Mesendoderm (in vitro differentiated cells): ENCODE measurements at regions not wholly inside any gene's neighbourhood (a gene's known extent, or its start where the extent isn't known, plus 50 kb on each side); places are given as distances from the start of the nearest gene placed in this dataset.

Experiments
- DNase-seq: peaks from one replicate; pipeline ENCODE4 v3.0.0; 2013
- H2AK5ac ChIP-seq: 2 replicates; pipeline ENCODE4 v1.6.1; 2013; ENCODE audit warnings: low read length, inconsistent platforms
- H2BK120ac ChIP-seq: 2 replicates; pipeline ENCODE4 v1.6.1; 2013; ENCODE audit warnings: low read depth, mild to moderate bottlenecking, low read length, moderate library complexity, mixed read lengths
- H2BK15ac ChIP-seq: replicated peaks from 2 replicates; pipeline ENCODE4 v1.6.1; 2013; ENCODE audit warnings: low read depth, mild to moderate bottlenecking, moderate library complexity
- H2BK5ac ChIP-seq: 2 replicates; pipeline ENCODE4 v1.6.1; 2013; ENCODE audit warnings: low read length, inconsistent platforms
- H3K18ac ChIP-seq: 2 replicates; pipeline ENCODE4 v1.6.1; 2013; ENCODE audit warnings: mild to moderate bottlenecking, low read length, mixed read lengths
- H3K23ac ChIP-seq: one replicate; pipeline ENCODE4 v1.6.1; 2013; ENCODE audit warnings: low read length
- H3K27ac ChIP-seq: 2 replicates; pipeline ENCODE4 v1.5.1; 2013; ENCODE audit warnings: low read depth, mild to moderate bottlenecking, inconsistent platforms, low read length, moderate library complexity
- H3K27me3 ChIP-seq: 2 replicates; pipeline ENCODE4 v1.6.1; 2013; ENCODE audit warnings: low read length, control low read depth, mild to moderate bottlenecking, inconsistent platforms; ENCODE audit not compliant: insufficient read depth, poor library complexity
- H3K36me3 ChIP-seq: 2 replicates; pipeline ENCODE4 v1.6.1; 2013; ENCODE audit warnings: low read length, inconsistent platforms; ENCODE audit not compliant: control insufficient read depth, insufficient read depth
- H3K4ac ChIP-seq: one replicate; pipeline ENCODE4 v1.6.1; 2013; ENCODE audit warnings: low read depth, mild to moderate bottlenecking, low read length, moderate library complexity
- H3K4me1 ChIP-seq: 2 replicates; pipeline ENCODE4 v1.6.1; 2013; ENCODE audit warnings: low read depth, low read length, inconsistent platforms; ENCODE audit not compliant: control insufficient read depth
- H3K4me2 ChIP-seq: 2 replicates; pipeline ENCODE4 v1.6.1; 2013; ENCODE audit warnings: low read length
- H3K4me3 ChIP-seq: 2 replicates; pipeline ENCODE4 v1.5.1; 2013; ENCODE audit warnings: mild to moderate bottlenecking, low read length
- H3K56ac ChIP-seq: one replicate; pipeline ENCODE4 v1.6.1; 2013; ENCODE audit warnings: low read length
- H3K79me1 ChIP-seq: 2 replicates; pipeline ENCODE4 v1.6.1; 2013; ENCODE audit warnings: low read length, inconsistent platforms
- H3K79me2 ChIP-seq: 2 replicates; pipeline ENCODE4 v1.6.1; 2013; ENCODE audit warnings: mild to moderate bottlenecking, low read length; ENCODE audit not compliant: control insufficient read depth, insufficient read depth
- H3K9ac ChIP-seq: 2 replicates; pipeline ENCODE4 v1.6.1; 2013; ENCODE audit warnings: low read length, inconsistent platforms
- H4K5ac ChIP-seq: one replicate; pipeline ENCODE4 v1.6.1; 2013; ENCODE audit warnings: low read length
- H4K8ac ChIP-seq: one replicate; pipeline ENCODE4 v1.6.1; 2013; ENCODE audit warnings: low read depth, mild to moderate bottlenecking, control low read depth, low read length, moderate library complexity
- WGBS: extraction: QIAGEN DNeasy Blood & Tissue Kit; methylation state at CpG from one replicate; pipeline ENCODE4 v1.1.7; 2013; ENCODE audit warnings: low lambda C conversion rate, missing lambda C conversion rate; ENCODE audit not compliant: insufficient coverage; ENCODE audit errors: extremely low coverage; 5-methylcytosine and 5-hydroxymethylcytosine counted together

DNA sequence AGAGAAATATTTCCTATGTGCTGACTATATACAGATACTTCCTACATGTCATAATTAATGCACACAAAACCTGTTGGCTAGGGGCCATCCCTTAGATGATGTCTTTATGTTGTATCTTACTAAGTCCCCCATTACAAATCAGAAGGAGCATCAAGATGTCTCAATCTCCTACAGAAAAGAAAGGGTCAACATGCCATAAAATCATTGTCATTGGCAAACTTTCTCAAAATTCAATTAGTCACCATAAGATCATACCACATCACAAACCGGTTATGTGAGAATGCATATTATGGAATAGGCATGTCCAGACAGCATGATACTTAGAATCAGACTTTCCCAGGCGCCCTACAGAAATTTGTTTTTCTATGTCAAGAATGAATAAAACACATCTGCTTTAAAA is 175.2 kb upstream of the TET2 start:
- Histone ChIP-seq H2BK120ac (no peak overlapping the region), H3K27me3 (no peaks in the 10 kb centered on the region), H2BK15ac (no peak overlapping the region), H3K4me1 (no peaks in the 10 kb centered on the region), H3K4me3 (no peak overlapping the region), H4K5ac (no peak overlapping the region), H3K36me3 (no peaks in the 10 kb centered on the region), H3K9ac (no peak overlapping the region), H3K4ac (no peak overlapping the region), H3K79me1 (no peaks in the 10 kb centered on the region), H2AK5ac (no peak overlapping the region), H2BK5ac (no peak overlapping the region), H3K79me2 (no peaks in the 10 kb centered on the region), H3K23ac (no peak overlapping the region), H3K27ac (no peak overlapping the region), H3K4me2 (no peak overlapping the region), H3K56ac (no peak overlapping the region), H3K18ac (no peak overlapping the region), H4K8ac (no peak overlapping the region)
- WGBS: no CpG with 5 or more reads among the region's 2 CpGs
- no peak for DNase-seq

DNA sequence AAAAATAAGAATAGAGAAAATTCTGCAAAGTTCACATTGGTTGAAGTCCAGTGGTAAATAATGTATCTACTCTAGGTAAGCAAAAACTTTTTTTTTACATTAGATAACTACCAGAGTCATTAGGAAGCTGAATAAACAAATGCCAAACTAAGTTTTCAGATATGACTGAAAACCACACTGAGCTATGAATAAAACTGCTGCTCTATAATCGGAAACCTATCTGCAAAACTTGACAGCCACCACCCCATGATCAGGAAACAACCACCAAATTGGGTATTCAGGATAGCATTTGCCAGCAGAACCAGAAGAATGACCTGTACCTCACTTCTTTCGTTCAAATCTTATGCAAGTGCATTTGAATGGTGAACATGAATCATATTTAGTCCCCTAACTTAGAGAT is 173.0 kb upstream of the TET2 start:
- no peaks in the 10 kb centered on the region for H3K79me1 ChIP-seq
- H3K9ac ChIP-seq: no peak overlapping the region
- H3K56ac ChIP-seq: no peak overlapping the region
- no peak overlapping the region for H3K23ac ChIP-seq
- no peak overlapping the region for H4K8ac ChIP-seq
- H3K27me3 ChIP-seq: no peaks in the 10 kb centered on the region
- no peak overlapping the region for H3K4me3 ChIP-seq
- no peak overlapping the region for H2AK5ac ChIP-seq
- H2BK120ac ChIP-seq: no peak overlapping the region
- no peaks in the 10 kb centered on the region for H3K79me2 ChIP-seq
- no CpG with 5 or more reads among the region's 2 CpGs for WGBS
- H3K36me3 ChIP-seq: no peaks in the 10 kb centered on the region
- H3K4me2 ChIP-seq: no peak overlapping the region
- H2BK15ac ChIP-seq: no peak overlapping the region
- no peaks in the 10 kb centered on the region for H3K4me1 ChIP-seq
- no peak overlapping the region for H4K5ac ChIP-seq
- no peak for DNase-seq
- no peak overlapping the region for H3K18ac ChIP-seq
- H3K4ac ChIP-seq: no peak overlapping the region
- H2BK5ac ChIP-seq: no peak overlapping the region
- no peak overlapping the region for H3K27ac ChIP-seq

DNA sequence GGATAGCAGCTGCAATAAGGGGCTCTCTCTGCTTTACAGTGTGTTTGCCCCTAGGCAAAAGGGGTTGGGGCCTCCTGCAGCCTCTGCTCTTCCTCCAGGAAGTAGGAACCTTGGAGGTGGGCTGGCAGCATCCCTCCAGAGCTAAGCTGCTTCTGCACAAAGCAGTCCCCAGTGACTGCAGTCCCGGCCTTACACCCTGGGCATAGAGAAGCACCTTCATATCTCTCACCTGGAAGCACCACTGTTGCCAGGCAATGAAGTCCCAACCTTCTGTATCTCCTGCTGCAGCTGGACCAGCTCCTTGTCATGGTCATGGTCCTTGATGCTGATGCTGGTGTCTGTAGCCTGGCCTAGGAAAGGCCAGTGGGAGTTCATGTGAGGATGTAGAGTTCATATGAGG is 171.1 kb upstream of the TET2 start:
- H2BK5ac ChIP-seq: no peak overlapping the region
- H2BK120ac ChIP-seq: no peak overlapping the region
- no peak for DNase-seq
- H3K9ac ChIP-seq: no peak overlapping the region
- H3K79me2 ChIP-seq: no peaks in the 10 kb centered on the region
- H2BK15ac ChIP-seq: no peak overlapping the region
- H3K18ac ChIP-seq: no peak overlapping the region
- H4K5ac ChIP-seq: no peak overlapping the region
- no peak overlapping the region for H4K8ac ChIP-seq
- H3K4me1 ChIP-seq: no peaks in the 10 kb centered on the region
- no CpG with 5 or more reads among the region's 1 CpG for WGBS
- H3K79me1 ChIP-seq: no peaks in the 10 kb centered on the region
- H3K4me2 ChIP-seq: no peak overlapping the region
- H3K27ac ChIP-seq: no peak overlapping the region
- no peaks in the 10 kb centered on the region for H3K27me3 ChIP-seq
- no peak overlapping the region for H3K56ac ChIP-seq
- H3K23ac ChIP-seq: no peak overlapping the region
- H2AK5ac ChIP-seq: no peak overlapping the region
- no peak overlapping the region for H3K4me3 ChIP-seq
- H3K4ac ChIP-seq: no peak overlapping the region
- H3K36me3 ChIP-seq: no peaks in the 10 kb centered on the region

DNA sequence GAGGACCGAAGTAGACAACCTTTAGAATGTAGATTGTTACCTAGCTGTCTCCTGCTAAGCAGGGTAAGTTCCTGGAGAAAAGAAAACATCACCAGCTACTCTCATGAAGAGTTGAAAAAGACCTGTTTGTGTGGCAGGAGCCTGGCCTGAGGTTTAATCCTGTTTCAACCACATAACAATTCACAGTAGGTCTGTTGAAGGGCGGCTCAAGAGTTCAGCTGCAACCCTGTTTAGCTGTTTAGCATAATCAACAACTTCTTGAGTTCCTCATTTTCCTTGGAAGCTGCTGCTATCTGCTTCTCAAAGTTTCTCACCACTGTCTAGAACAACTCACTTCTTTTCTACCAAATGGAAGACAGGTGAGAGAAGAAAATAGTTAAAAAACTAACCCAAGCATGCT is 170.4 kb upstream of the TET2 start:
- no peak overlapping the region for H2BK5ac ChIP-seq
- H3K18ac ChIP-seq: no peak overlapping the region
- no peak overlapping the region for H3K27ac ChIP-seq
- H3K23ac ChIP-seq: no peak overlapping the region
- no peak overlapping the region for H4K5ac ChIP-seq
- no peak overlapping the region for H3K4ac ChIP-seq
- no peak overlapping the region for H2BK120ac ChIP-seq
- no peaks in the 10 kb centered on the region for H3K79me1 ChIP-seq
- no peaks in the 10 kb centered on the region for H3K36me3 ChIP-seq
- H3K79me2 ChIP-seq: no peaks in the 10 kb centered on the region
- no peak overlapping the region for H3K4me2 ChIP-seq
- H3K9ac ChIP-seq: no peak overlapping the region
- no peak for DNase-seq
- no peak overlapping the region for H3K56ac ChIP-seq
- no peak overlapping the region for H3K4me3 ChIP-seq
- no peak overlapping the region for H2BK15ac ChIP-seq
- no peak overlapping the region for H4K8ac ChIP-seq
- H2AK5ac ChIP-seq: no peak overlapping the region
- no CpG with 5 or more reads among the region's 2 CpGs for WGBS
- no peaks in the 10 kb centered on the region for H3K27me3 ChIP-seq
- no peaks in the 10 kb centered on the region for H3K4me1 ChIP-seq

DNA sequence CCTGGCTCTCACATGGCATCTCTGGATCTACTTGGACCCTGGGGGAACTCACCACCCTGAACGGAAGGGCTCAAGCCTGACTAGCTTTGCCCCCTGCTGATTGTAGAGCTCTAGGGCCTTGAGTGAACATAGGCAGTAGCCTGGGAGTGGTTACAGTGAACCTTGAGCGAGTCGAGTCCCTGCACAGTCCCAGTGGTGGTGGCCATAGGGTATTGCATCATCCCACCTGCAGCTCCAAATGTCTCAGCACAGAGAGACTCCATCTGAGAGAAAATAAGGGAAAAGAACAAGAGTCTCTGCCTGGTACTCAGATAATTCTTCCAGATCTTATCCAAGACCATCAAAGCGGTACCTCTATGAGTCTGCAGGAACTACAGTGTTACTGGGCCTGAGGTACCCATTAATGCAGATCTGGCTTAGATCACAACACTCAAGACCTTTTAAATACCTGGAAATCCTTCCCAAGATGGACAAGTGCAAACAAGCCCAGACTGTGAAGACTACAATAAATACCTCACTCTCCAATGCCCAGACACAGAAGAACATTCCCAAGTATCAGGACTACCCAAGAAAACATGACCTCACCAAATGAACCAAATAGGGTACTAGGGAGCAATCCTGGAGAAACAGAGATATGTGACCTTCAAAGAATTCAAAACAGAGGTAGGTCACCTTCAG is 167.5 kb upstream of the TET2 start:
- H3K79me2 ChIP-seq: no peaks in the 10 kb centered on the region

DNA sequence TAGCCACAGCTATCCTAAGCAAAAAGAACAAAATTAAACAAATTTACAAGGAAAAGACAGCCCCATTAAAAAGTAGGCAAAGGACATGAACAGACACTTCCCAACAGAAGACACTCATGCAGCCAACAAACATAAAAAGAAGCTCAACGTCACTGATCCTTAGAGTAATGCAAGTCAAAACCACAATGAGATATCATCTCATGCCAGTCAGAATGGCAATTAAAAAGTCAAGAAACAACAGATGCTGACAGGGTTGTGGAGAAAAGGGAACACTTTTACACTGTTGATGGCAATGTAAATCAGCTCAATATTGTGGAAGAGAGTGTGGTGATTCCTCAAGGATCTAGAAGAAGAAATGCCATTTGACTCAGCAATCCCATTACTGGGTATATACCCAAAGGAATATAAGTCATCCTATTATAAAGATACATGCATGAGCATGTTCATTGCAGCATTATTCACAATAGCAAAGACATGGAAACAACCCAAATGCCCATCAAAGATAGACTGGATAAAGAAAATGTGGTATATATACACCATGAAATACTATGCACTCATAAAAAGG is 163.0 kb upstream of the TET2 start:
- Histone ChIP-seq H3K4me1 (no peaks in the 10 kb centered on the region), H3K4ac (no peak overlapping the region), H3K79me1 (no peaks in the 10 kb centered on the region), H3K4me2 (no peak overlapping the region), H3K36me3 (no peaks in the 10 kb centered on the region), H4K5ac (no peak overlapping the region), H3K79me2 (no peaks in the 10 kb centered on the region), H3K23ac (no peak overlapping the region), H3K27me3 (no peaks in the 10 kb centered on the region), H3K56ac (no peak overlapping the region), H2BK120ac (no peak overlapping the region), H3K4me3 (no peak overlapping the region), H2BK15ac (no peak overlapping the region), H2AK5ac (no peak overlapping the region), H2BK5ac (no peak overlapping the region), H3K9ac (no peak overlapping the region), H4K8ac (no peak overlapping the region), H3K27ac (no peak overlapping the region), H3K18ac (no peak overlapping the region)
- no peak for DNase-seq
- no CpG with 5 or more reads among the region's 1 CpG for WGBS

More for the DNA sequence above, 167.5 kb upstream of the TET2 start:
- WGBS: no CpG with 5 or more reads among the region's 4 CpGs
- Histone ChIP-seq H2BK15ac (no peak overlapping the region), H3K4ac (no peak overlapping the region), H3K27me3 (no peaks in the 10 kb centered on the region), H4K8ac (no peak overlapping the region), H3K4me2 (no peak overlapping the region), H3K4me3 (no peak overlapping the region), H3K36me3 (no peaks in the 10 kb centered on the region), H3K18ac (no peak overlapping the region), H3K9ac (no peak overlapping the region), H2BK120ac (no peak overlapping the region), H2AK5ac (no peak overlapping the region), H3K23ac (no peak overlapping the region), H2BK5ac (no peak overlapping the region), H4K5ac (no peak overlapping the region), H3K27ac (no peak overlapping the region), H3K4me1 (no peaks in the 10 kb centered on the region), H3K56ac (no peak overlapping the region), H3K79me1 (no peaks in the 10 kb centered on the region)
- no peak for DNase-seq
